ENCODE measurements at regions not wholly inside any gene's neighbourhood (a gene's known extent, or its start where the extent isn't known, plus 50 kb on each side); places are given as distances from the start of the nearest gene placed in this dataset.

- Histone ChIP-seq H3K4me1 (no peaks in the 10 kb centered on the region), H3K4me3 (no peak overlapping the region), H3K27me3 (no peaks in the 10 kb centered on the region), H3K27ac (no peak overlapping the region), H3K36me3 (no peaks in the 10 kb centered on the region), H3K9me3 (no peaks in the 10 kb centered on the region)
- no peak for DNase-seq
- no peak for ATAC-seq
- in situ Hi-C loops (cut with MboI; ENCODE audit: low sequenced_read_pairs in 4 of 4), result loop anchor here in 1 of 4 donors (10.0 kb wide), 1 partner anchor 344 kb away; no protein-coding TSS in a partner anchor
- TF ChIP-seq CTCF (IDR thresholded peaks at IDR 0.05 in 4 of 5, conservative IDR thresholded peaks at IDR 0.05 in 1 of 5) (peak in 2 of 5 experiments; percentile 38 to 58), POLR2A (IDR thresholded peaks at IDR 0.05) (no peak)
- intact Hi-C loops (cut with DNase I; ENCODE audit: low total_unique reads), result no loop called here
Measured at GRCh38 chr5:114101153-114101552, 260.7 kb upstream of the KCNN2 start.

- H3K4me3 ChIP-seq, result no peak overlapping the region
- no peak overlapping the region for H3K27ac ChIP-seq
- H3K27me3 ChIP-seq, result no peaks in the 10 kb centered on the region
- H3K9me3 ChIP-seq, result no peaks in the 10 kb centered on the region
- DNase-seq (no peak), ATAC-seq (no peak)
- in situ Hi-C loops (cut with MboI; ENCODE audit: low sequenced_read_pairs in 4 of 4), result no loop called here
- intact Hi-C loops (cut with DNase I; ENCODE audit: low total_unique reads), result no loop called here
- H3K36me3 ChIP-seq, result no peaks in the 10 kb centered on the region
- no peak for TF ChIP-seq POLR2A (IDR thresholded peaks at IDR 0.05)
- TF ChIP-seq CTCF (IDR thresholded peaks at IDR 0.05 in 4 of 5, conservative IDR thresholded peaks at IDR 0.05 in 1 of 5), result no peak
- peaks cover 0 to 2% of the 10 kb centered on the region in 2 donors for H3K4me1 ChIP-seq
Measured at GRCh38 chr5:114113604-114114003, 248.3 kb upstream of the KCNN2 start.

GRCh38 chr5:114116981-114117380 is 244.9 kb upstream of the KCNN2 start:
- in situ Hi-C loops (cut with MboI; ENCODE audit: low sequenced_read_pairs in 4 of 4), result no loop called here
- DNase-seq (no peak), ATAC-seq (no peak)
- peaks cover 0 to 2% of the 10 kb centered on the region in 2 donors for H3K4me1 ChIP-seq
- H3K27ac ChIP-seq, result no peak overlapping the region
- H3K27me3 ChIP-seq, result no peaks in the 10 kb centered on the region
- TF ChIP-seq CTCF (IDR thresholded peaks at IDR 0.05 in 4 of 5, conservative IDR thresholded peaks at IDR 0.05 in 1 of 5) (no peak), POLR2A (IDR thresholded peaks at IDR 0.05) (no peak)
- intact Hi-C loops (cut with DNase I; ENCODE audit: low total_unique reads), result no loop called here
- no peaks in the 10 kb centered on the region for H3K9me3 ChIP-seq
- H3K4me3 ChIP-seq, result no peak overlapping the region
- H3K36me3 ChIP-seq, result no peaks in the 10 kb centered on the region

GRCh38 chr5:114118511-114118910 is 243.4 kb upstream of the KCNN2 start:
- DNase-seq (no peak), ATAC-seq (no peak)
- Histone ChIP-seq H3K27me3 (no peaks in the 10 kb centered on the region), H3K36me3 (no peaks in the 10 kb centered on the region), H3K9me3 (no peaks in the 10 kb centered on the region), H3K4me1 (peaks cover 0 to 2% of the 10 kb centered on the region in 2 donors), H3K27ac (no peak overlapping the region), H3K4me3 (no peak overlapping the region)
- intact Hi-C loops (cut with DNase I; ENCODE audit: low total_unique reads) (no loop called here), in situ Hi-C loops (cut with MboI; ENCODE audit: low sequenced_read_pairs in 4 of 4) (no loop called here)
- TF ChIP-seq POLR2A (IDR thresholded peaks at IDR 0.05) (no peak), CTCF (IDR thresholded peaks at IDR 0.05 in 4 of 5, conservative IDR thresholded peaks at IDR 0.05 in 1 of 5) (no peak)

GRCh38 chr5:114120166-114120565 is 241.7 kb upstream of the KCNN2 start:
- Histone ChIP-seq H3K27ac (no peak overlapping the region), H3K27me3 (no peaks in the 10 kb centered on the region), H3K4me3 (no peak overlapping the region), H3K4me1 (peaks cover 0 to 2% of the 10 kb centered on the region in 2 donors), H3K9me3 (no peaks in the 10 kb centered on the region), H3K36me3 (no peaks in the 10 kb centered on the region)
- DNase-seq, result no peak
- TF ChIP-seq POLR2A (IDR thresholded peaks at IDR 0.05) (no peak), CTCF (IDR thresholded peaks at IDR 0.05 in 4 of 5, conservative IDR thresholded peaks at IDR 0.05 in 1 of 5) (no peak)
- in situ Hi-C loops (cut with MboI; ENCODE audit: low sequenced_read_pairs in 4 of 4) (no loop called here), intact Hi-C loops (cut with DNase I; ENCODE audit: low total_unique reads) (no loop called here)
- no peak for ATAC-seq
